BLaER1 treated with 17β-estradiol and CSF1 and Interleukin-3, amounts not matched to agents 10 nM and 100 nM (cell line): ENCODE measurements at regions not wholly inside any gene's neighbourhood (a gene's known extent, or its start where the extent isn't known, plus 50 kb on each side); places are given as distances from the start of the nearest gene placed in this dataset.

Source experiments
- H3K27ac ChIP-seq, 11 experiments: shearing (Covaris generic); formaldehyde crosslinking; 2 replicates each; pipeline ENCODE4 v1.8.1; 2022
- H3K27me3 ChIP-seq, 11 experiments: shearing (Covaris generic); formaldehyde crosslinking; 2 replicates each; pipeline ENCODE4 v1.8.1; 2022
- H3K36me3 ChIP-seq, 11 experiments: shearing (Covaris generic); formaldehyde crosslinking; 2 replicates each; pipeline ENCODE4 v1.8.1; 2022
- H3K4me1 ChIP-seq, 10 experiments: shearing (Covaris generic); formaldehyde crosslinking; 2 replicates each; pipeline ENCODE4 v1.8.1; 2022
- H3K4me2 ChIP-seq, 11 experiments: shearing (Covaris generic); formaldehyde crosslinking; 2 replicates each; pipeline ENCODE4 v1.8.1; 2022
- H3K4me3 ChIP-seq, 10 experiments: shearing (Covaris generic); formaldehyde crosslinking; 2 replicates each; pipeline ENCODE4 v1.8.1; 2022
- H3K9ac ChIP-seq, 11 experiments: shearing (Covaris generic); formaldehyde crosslinking; 2 replicates each; pipeline ENCODE4 v1.8.1; 2022
- H3K9me3 ChIP-seq, 11 experiments: shearing (Covaris generic); formaldehyde crosslinking; replicated peaks in 1 of 11; 2 replicates each; pipeline ENCODE4 v1.8.1; 2022
- H4K20me1 ChIP-seq, 11 experiments: shearing (Covaris generic); formaldehyde crosslinking; 2 replicates each; pipeline ENCODE4 v1.8.1; 2022
- Cebpa-rat ChIP-seq, 11 experiments: shearing (Covaris generic); IDR thresholded peaks; 2 replicates each; pipeline ENCODE4 v1.8.1; 2022

- peaks cover 16 to 27% (median 20%) of the 10 kb centered on the region in 11 experiments for H3K9me3 ChIP-seq
- H3K27me3 ChIP-seq = no peaks in the 10 kb centered on the region
- no peak for TF ChIP-seq Cebpa-rat (IDR thresholded peaks at IDR 0.05)
- no peak overlapping the region for H3K9ac ChIP-seq
- H4K20me1 ChIP-seq = no peaks in the 10 kb centered on the region
- H3K27ac ChIP-seq = no peak overlapping the region
- H3K4me3 ChIP-seq = no peak overlapping the region
- peaks cover 0 to 11% (median 0%) of the 10 kb centered on the region in 10 experiments; a peak in 3 of 20 replicates for H3K4me1 ChIP-seq
- H3K4me2 ChIP-seq = peak overlapping the region in 3 of 11 experiments; percentile 4 to 46 (median 35); a peak in 4 of 22 replicates
- H3K36me3 ChIP-seq = no peaks in the 10 kb centered on the region
These were observed 56.1 kb upstream of the SPTLC1 start for GRCh38 chr9:92171281-92171680.

GRCh38 chr9:92170848-92171247, 55.6 kb upstream of the SPTLC1 start:
- Histone ChIP-seq H3K36me3 (no peaks in the 10 kb centered on the region), H3K27me3 (no peaks in the 10 kb centered on the region), H3K27ac (no peak overlapping the region), H4K20me1 (no peaks in the 10 kb centered on the region), H3K9me3 (peaks cover 18 to 27% (median 20%) of the 10 kb centered on the region in 11 experiments), H3K4me1 (peaks cover 0 to 13% (median 0%) of the 10 kb centered on the region in 10 experiments; a peak in 4 of 20 replicates), H3K4me2 (peak overlapping the region in 3 of 11 experiments; percentile 4 to 46 (median 35); a peak in 5 of 22 replicates), H3K4me3 (no peak overlapping the region), H3K9ac (no peak overlapping the region)
- TF ChIP-seq Cebpa-rat (IDR thresholded peaks at IDR 0.05) = no peak

- Histone ChIP-seq H3K4me3 (no peak overlapping the region), H3K27ac (peak overlapping the region in 2 of 11 experiments; percentile 11 to 34; a peak in 2 of 22 replicates), H4K20me1 (no peaks in the 10 kb centered on the region), H3K9ac (no peak overlapping the region), H3K4me1 (peaks cover 0 to 16% (median 0%) of the 10 kb centered on the region in 10 experiments; a peak in 4 of 20 replicates), H3K36me3 (no peaks in the 10 kb centered on the region), H3K27me3 (no peaks in the 10 kb centered on the region), H3K9me3 (peaks cover 13 to 22% (median 17%) of the 10 kb centered on the region in 11 experiments; a peak in 21 of 22 replicates), H3K4me2 (peak overlapping the region in 2 of 11 experiments; percentile 4; a peak in 3 of 22 replicates)
- no peak for TF ChIP-seq Cebpa-rat (IDR thresholded peaks at IDR 0.05)
These were observed 50.3 kb upstream of the SPTLC1 start for GRCh38 chr9:92165484-92165883.
